ENCODE measurements at regions not wholly inside any gene's neighbourhood (a gene's known extent, or its start where the extent isn't known, plus 50 kb on each side); places are given as distances from the start of the nearest gene placed in this dataset.

GRCh38 chr3:151935446-151935845, 62.0 kb downstream of the SUCNR1 start:
- DNase-seq: no peak

GRCh38 chr3:151940481-151940880, 67.0 kb downstream of the SUCNR1 start:
- DNase-seq: no peak

- no peak for DNase-seq
These were observed 70.1 kb downstream of the SUCNR1 start for GRCh38 chr3:151943539-151943938.

- DNase-seq: no peak
These were observed 70.9 kb downstream of the SUCNR1 start for GRCh38 chr3:151944356-151944755.

GRCh38 chr3:151946606-151947005, 73.2 kb downstream of the SUCNR1 start:
- peak; percentile 22 for DNase-seq

GRCh38 chr3:151949706-151950105, 76.3 kb downstream of the SUCNR1 start:
- no peak for DNase-seq

- no peak for DNase-seq
These were observed 81.9 kb downstream of the SUCNR1 start for GRCh38 chr3:151955356-151955755.

GRCh38 chr3:151960961-151961580, 87.6 kb downstream of the SUCNR1 start:
- DNase-seq: no peak

GRCh38 chr3:151962352-151962751, 88.9 kb downstream of the SUCNR1 start:
- DNase-seq: peak; percentile 71

GRCh38 chr3:151962912-151963311, 89.5 kb downstream of the SUCNR1 start:
- peak; percentile 29 for DNase-seq

GRCh38 chr3:151964743-151965142, 91.3 kb downstream of the SUCNR1 start:
- no peak for DNase-seq

- no peak for DNase-seq
These were observed 95.7 kb downstream of the SUCNR1 start for GRCh38 chr3:151969026-151969642.

- no peak for DNase-seq
These were observed 98.6 kb downstream of the SUCNR1 start for GRCh38 chr3:151971814-151972579.

- peak; percentile 50 for DNase-seq
These were observed 100.6 kb downstream of the SUCNR1 start for GRCh38 chr3:151974067-151974466.

- peak; percentile 96 for DNase-seq
These were observed 103.0 kb downstream of the SUCNR1 start for GRCh38 chr3:151976211-151977050.

- peak; percentile 64 for DNase-seq
These were observed 106.5 kb downstream of the SUCNR1 start for GRCh38 chr3:151979906-151980305.

- DNase-seq: no peak
These were observed 110.1 kb downstream of the SUCNR1 start for GRCh38 chr3:151983538-151983937.

- no peak for DNase-seq
These were observed 112.5 kb downstream of the SUCNR1 start for GRCh38 chr3:151985787-151986430.

GRCh38 chr3:151987893-151988292, 114.5 kb downstream of the SUCNR1 start:
- DNase-seq: no peak

- DNase-seq: no peak
These were observed 116.2 kb downstream of the SUCNR1 start for GRCh38 chr3:151989621-151990020.

GRCh38 chr3:151990696-151991376, 117.4 kb downstream of the SUCNR1 start:
- no peak for DNase-seq

Data from fibroblast of skin of scalp (primary cell).